MM.1S (cell line): ENCODE measurements at regions not wholly inside any gene's neighbourhood (a gene's known extent, or its start where the extent isn't known, plus 50 kb on each side); places are given as distances from the start of the nearest gene placed in this dataset.
A peak's percentile ranks its signal among the peaks of the same experiment; 100 is the strongest.

Experiments used
- DNase-seq: peaks from one replicate; pipeline ENCODE4 v3.0.0-alpha.2; 2015
- H2AFZ ChIP-seq: fragments of 300-600 bp; sonication (generic); 2 replicates; pipeline ENCODE4 v1.6.0; 2016; ENCODE audit warnings: antibody characterized with exemption, low read length
- H3F3A ChIP-seq: fragments of 300-600 bp; sonication (generic); 2 replicates; pipeline ENCODE4 v1.6.1; 2016; ENCODE audit warnings: mild to moderate bottlenecking, antibody characterized with exemption, low read length, moderate library complexity, mixed read lengths; ENCODE audit not compliant: insufficient read depth
- H3K27ac ChIP-seq: fragments of 300-600 bp; sonication (generic); 2 replicates; pipeline ENCODE4 v1.5.1; 2016; ENCODE audit warnings: mild to moderate bottlenecking, low read length
- H3K27me3 ChIP-seq: fragments of 300-600 bp; sonication (generic); replicated peaks from 2 replicates; pipeline ENCODE4 v1.6.0; 2016; ENCODE audit warnings: low read length; ENCODE audit not compliant: insufficient read depth
- H3K36me3 ChIP-seq: fragments of 300-600 bp; sonication (generic); replicated peaks from 2 replicates; pipeline ENCODE4 v1.6.1; 2016; ENCODE audit warnings: mild to moderate bottlenecking, low read length, mixed read lengths; ENCODE audit not compliant: insufficient read depth
- H3K4me1 ChIP-seq: fragments of 300-600 bp; sonication (generic); 2 replicates; pipeline ENCODE4 v1.6.1; 2016; ENCODE audit warnings: low read length, mixed read lengths
- H3K4me2 ChIP-seq: fragments of 300-600 bp; sonication (generic); 2 replicates; pipeline ENCODE4 v1.6.0; 2016; ENCODE audit warnings: low read depth, low read length
- H3K4me3 ChIP-seq: fragments of 300-600 bp; sonication (generic); 2 replicates; pipeline ENCODE4 v1.5.1; 2016; ENCODE audit warnings: low read length, mixed read lengths
- H3K79me2 ChIP-seq: fragments of 300-600 bp; sonication (generic); 2 replicates; pipeline ENCODE4 v1.6.1; 2016; ENCODE audit warnings: mixed run types, low read length, mixed read lengths
- H3K9ac ChIP-seq: fragments of 300-600 bp; sonication (generic); 2 replicates; pipeline ENCODE4 v1.6.1; 2016; ENCODE audit warnings: low read length, mixed read lengths
- H3K9me2 ChIP-seq: fragments of 300-600 bp; sonication (generic); replicated peaks from 2 replicates; pipeline ENCODE4 v1.6.1; 2016; ENCODE audit warnings: mild to moderate bottlenecking, low read length, mixed read lengths; ENCODE audit not compliant: insufficient read depth
- H3K9me3 ChIP-seq: fragments of 300-600 bp; sonication (generic); replicated peaks from 2 replicates; pipeline ENCODE4 v1.6.1; 2016; ENCODE audit warnings: mild to moderate bottlenecking, low read length, mixed read lengths; ENCODE audit not compliant: insufficient read depth
- H4K20me1 ChIP-seq: fragments of 300-600 bp; sonication (generic); 2 replicates; pipeline ENCODE4 v1.6.1; 2016; ENCODE audit warnings: mild to moderate bottlenecking, low read length, moderate library complexity, mixed read lengths; ENCODE audit not compliant: insufficient read depth
- CTCF ChIP-seq: fragments of 300-600 bp; sonication (generic); IDR thresholded peaks from 2 replicates; pipeline ENCODE4 v1.5.1; 2016; ENCODE audit warnings: antibody characterized with exemption, low read length, mixed read lengths
- EZH2 ChIP-seq: fragments of 300-600 bp; sonication (generic); optimal IDR thresholded peaks from 2 replicates; pipeline ENCODE3; 2017; ENCODE audit warnings: low read depth, mild to moderate bottlenecking, antibody characterized with exemption, low read length, mixed read lengths
- EZH2phosphoT487 ChIP-seq: fragments of 300-600 bp; sonication (generic); IDR thresholded peaks from 2 replicates; pipeline ENCODE4 v1.6.1; 2018; ENCODE audit warnings: antibody characterized with exemption, low read length

GRCh38 chr7:14054125-14054524 is 64.7 kb upstream of the ETV1 start:
- Histone ChIP-seq H2AFZ (no peak overlapping the region), H3K9me2 (no peaks in the 10 kb centered on the region), H3K4me1 (no peaks in the 10 kb centered on the region), H3F3A (no peaks in the 10 kb centered on the region), H3K9ac (no peak overlapping the region), H3K4me2 (no peak overlapping the region), H4K20me1 (no peaks in the 10 kb centered on the region), H3K36me3 (no peaks in the 10 kb centered on the region), H3K9me3 (no peaks in the 10 kb centered on the region), H3K27me3 (no peaks in the 10 kb centered on the region), H3K27ac (no peak overlapping the region), H3K4me3 (no peak overlapping the region), H3K79me2 (no peaks in the 10 kb centered on the region)
- TF ChIP-seq EZH2phosphoT487 (no peak), CTCF (no peak), EZH2 (no peak)
- no peak for DNase-seq

GRCh38 chr7:14048889-14049288 is 59.4 kb upstream of the ETV1 start:
- Histone ChIP-seq H3K79me2 (no peaks in the 10 kb centered on the region), H3K9me3 (no peaks in the 10 kb centered on the region), H3F3A (no peaks in the 10 kb centered on the region), H3K4me3 (no peak overlapping the region), H3K9ac (no peak overlapping the region), H2AFZ (no peak overlapping the region), H3K27me3 (no peaks in the 10 kb centered on the region), H3K4me1 (no peaks in the 10 kb centered on the region), H3K27ac (no peak overlapping the region), H3K4me2 (no peak overlapping the region), H3K9me2 (no peaks in the 10 kb centered on the region), H4K20me1 (no peaks in the 10 kb centered on the region), H3K36me3 (no peaks in the 10 kb centered on the region)
- TF ChIP-seq EZH2phosphoT487 = no peak
- no peak for TF ChIP-seq EZH2
- TF ChIP-seq CTCF = no peak
- DNase-seq = peak; percentile 14

- Histone ChIP-seq H3K27me3 (no peaks in the 10 kb centered on the region), H3K9ac (no peak overlapping the region), H3K4me2 (no peak overlapping the region), H3K79me2 (no peaks in the 10 kb centered on the region), H3K4me1 (no peaks in the 10 kb centered on the region), H3K9me2 (no peaks in the 10 kb centered on the region), H3K9me3 (no peaks in the 10 kb centered on the region), H4K20me1 (no peaks in the 10 kb centered on the region), H2AFZ (no peak overlapping the region), H3F3A (no peaks in the 10 kb centered on the region), H3K27ac (no peak overlapping the region), H3K4me3 (no peak overlapping the region), H3K36me3 (no peaks in the 10 kb centered on the region)
- TF ChIP-seq EZH2 (no peak), EZH2phosphoT487 (no peak), CTCF (no peak)
- DNase-seq = no peak
Observed at GRCh38 chr7:14047709-14048399, 58.4 kb upstream of the ETV1 start.
